HCT116 (cell line): ENCODE measurements at regions not wholly inside any gene's neighbourhood (a gene's known extent, or its start where the extent isn't known, plus 50 kb on each side); places are given as distances from the start of the nearest gene placed in this dataset.

Source experiments
- ATAC-seq: fragments of 200-7000 bp; cut with Tn5 transposase; 2 replicates; pipeline ENCODE4 v1.9.1; 2020; ENCODE audit warnings: mild to moderate bottlenecking, moderate library complexity
- BruUV-seq: library from RNA; stranded (reverse); fragments of 400-500 nt; replicated peaks from 2 replicates; lab custom pipeline; 2021; lab: Mats Ljungman, UMichigan
- CTCF ChIA-PET: fragments of 300-600 bp; sonication (Branson Sonifier 250); formaldehyde crosslinking; loops from one replicate; lab custom pipeline; 2021; ENCODE audit warnings: antibody characterized with exemption; lab: Charles Lee
- POLR2A ChIA-PET: fragments of 300-600, 350-600 bp; sonication (Branson Sonifier 250); formaldehyde crosslinking; loops from one replicate; lab custom pipeline; 2021; ENCODE audit warnings: antibody characterized with exemption; lab: Charles Lee
- RAD21 ChIA-PET, 2 experiments: fragments of 300-600 bp; sonication (Branson Sonifier 250); formaldehyde crosslinking; loops; one replicate each; lab custom pipeline; 2023; ENCODE audit warnings: low total read pairs in 2 of 2; ENCODE audit not compliant: uncharacterized antibody in 2 of 2, unreplicated experiment in 2 of 2, low non-redundant PET in 1 of 2; lab: Charles Lee
- DNase-seq: peaks from one replicate; pipeline ENCODE4 v3.0.0-alpha.2; 2010; ENCODE audit warnings: low read depth, low spot score
- H2AFZ ChIP-seq: fragments of 200-600 bp; shearing (Covaris generic), sonication (generic); 2 replicates; pipeline ENCODE4 v1.6.1; 2017; ENCODE audit warnings: low read depth, mixed run types, mixed read lengths, antibody characterized with exemption, low read length; ENCODE audit not compliant: poor library complexity, severe bottlenecking
- H3K27ac ChIP-seq: 2 replicates; pipeline ENCODE4 v1.5.1; 2012; ENCODE audit warnings: low read depth, low read length
- H3K27me3 ChIP-seq: fragments of 200-600 bp; sonication (generic); 2 replicates; pipeline ENCODE4 v1.6.1; 2016; ENCODE audit warnings: mixed run types, low read length, mixed read lengths; ENCODE audit not compliant: insufficient read depth
- H3K36me3 ChIP-seq, 2 experiments: fragments of 200-500 bp in 1 of 2; fragments of 200-600 bp in 1 of 2; sonication (Bioruptor generic) in 1 of 2; sonication (generic) in 1 of 2; 2 replicates each; pipeline versions ENCODE4 v1.5.1 to v1.6.1; 2014 to 2016; ENCODE audit warnings: low read length in 2 of 2, inconsistent platforms in 1 of 2, mixed read lengths in 1 of 2, mixed run types in 1 of 2; ENCODE audit not compliant: insufficient read depth in 2 of 2, control insufficient read depth in 1 of 2
- H3K4me1 ChIP-seq, 2 experiments: fragments of 200-600 bp in 1 of 2; sonication (generic) in 1 of 2; 2 replicates each; pipeline versions ENCODE4 v1.5.1 to v1.6.1; 2012 to 2017; ENCODE audit warnings: low read length in 2 of 2, inconsistent platforms in 1 of 2, mild to moderate bottlenecking in 1 of 2, mixed read lengths in 1 of 2, mixed run types in 1 of 2, moderate library complexity in 1 of 2; ENCODE audit not compliant: insufficient read depth in 2 of 2, control insufficient read depth in 1 of 2
- H3K4me2 ChIP-seq: fragments of 200-600 bp; sonication (generic); 2 replicates; pipeline ENCODE4 v1.6.1; 2017; ENCODE audit warnings: mixed run types, low read length, mixed read lengths
- H3K4me3 ChIP-seq, 2 experiments: fragments of 200-600 bp in 1 of 2; sonication (generic) in 1 of 2; replicated peaks in 1 of 2; 2 replicates each; pipeline ENCODE4 v1.5.1; 2011 to 2016; ENCODE audit warnings: low read length in 2 of 2, control low read depth in 1 of 2, low read depth in 1 of 2, mild to moderate bottlenecking in 1 of 2, mixed read lengths in 1 of 2, mixed run types in 1 of 2
- H3K79me2 ChIP-seq: fragments of 200-600 bp; sonication (generic); 2 replicates; pipeline ENCODE4 v1.6.1; 2017; ENCODE audit warnings: mild to moderate bottlenecking, mixed run types, low read length, moderate library complexity, mixed read lengths; ENCODE audit not compliant: insufficient read depth
- H3K9ac ChIP-seq: fragments of 200-600 bp; sonication (generic); 2 replicates; pipeline ENCODE4 v1.6.1; 2016; ENCODE audit warnings: low read length, mixed read lengths
- H3K9me2 ChIP-seq: fragments of 200-600 bp; sonication (generic), shearing (Covaris generic); 2 replicates; pipeline ENCODE4 v1.6.1; 2017; ENCODE audit warnings: mixed run types, mild to moderate bottlenecking, moderate library complexity; ENCODE audit not compliant: insufficient read depth
- H3K9me3 ChIP-seq, 2 experiments: fragments of 200-500 bp in 1 of 2; fragments of 200-600 bp in 1 of 2; sonication (Bioruptor generic) in 1 of 2; sonication (generic) in 1 of 2; 2 replicates each; pipeline ENCODE4 v1.6.1; 2014 to 2017; ENCODE audit warnings: low read length in 2 of 2, mixed read lengths in 2 of 2, inconsistent platforms in 1 of 2, low read depth in 1 of 2, mild to moderate bottlenecking in 1 of 2, mixed run types in 1 of 2, moderate library complexity in 1 of 2; ENCODE audit not compliant: control insufficient read depth in 1 of 2, insufficient read depth in 1 of 2
- H4K20me1 ChIP-seq: fragments of 200-600 bp; sonication (generic), shearing (Covaris generic); 2 replicates; pipeline ENCODE4 v1.6.1; 2017; ENCODE audit warnings: mixed run types, mild to moderate bottlenecking, moderate library complexity; ENCODE audit not compliant: insufficient read depth
- CBX3 ChIP-seq: IDR thresholded peaks from 2 replicates; pipeline ENCODE4 v1.6.1; 2012; ENCODE audit warnings: low read depth
- CEBPB ChIP-seq: IDR thresholded peaks from 2 replicates; pipeline ENCODE4 v1.6.1; 2012; ENCODE audit warnings: low read depth
- EZH2 ChIP-seq: fragments of 200-600 bp; sonication (generic); IDR thresholded peaks from 2 replicates; pipeline ENCODE4 v1.6.1; 2017; ENCODE audit warnings: antibody characterized with exemption, mixed run types
- FOSL1 ChIP-seq: IDR thresholded peaks from 2 replicates; pipeline ENCODE4 v1.6.1; 2012; ENCODE audit warnings: low read depth
- POLR2A ChIP-seq: IDR thresholded peaks from 2 replicates; pipeline ENCODE4 v1.7.0; 2011; ENCODE audit warnings: borderline replicate concordance; ENCODE audit not compliant: insufficient read depth, insufficient read length; ENCODE audit errors: extremely low read depth
- POLR2AphosphoS5 ChIP-seq: IDR thresholded peaks from 2 replicates; pipeline ENCODE4 v1.6.1; 2011; ENCODE audit warnings: mild to moderate bottlenecking, low read depth, low read length, moderate library complexity
- RAD21 ChIP-seq: IDR thresholded peaks from 2 replicates; pipeline ENCODE4 v1.6.1; 2012; ENCODE audit warnings: low read depth, mild to moderate bottlenecking
- SIN3A ChIP-seq: IDR thresholded peaks from 2 replicates; pipeline ENCODE4 v1.6.1; 2012; ENCODE audit warnings: low read depth
- SRF ChIP-seq: IDR thresholded peaks from 2 replicates; pipeline ENCODE4 v1.6.1; 2012; ENCODE audit warnings: low read depth
- YY1 ChIP-seq: IDR thresholded peaks from 2 replicates; pipeline ENCODE4 v1.6.1; 2011; ENCODE audit warnings: low read length, low read depth, moderate library complexity, mild to moderate bottlenecking; ENCODE audit not compliant: insufficient replicate concordance; ENCODE audit errors: extremely low read depth
- ZFX ChIP-seq: fragments of 450-650 bp; IDR thresholded peaks from 2 replicates; pipeline ENCODE4 v1.6.1; 2017
- ZNF274 ChIP-seq: fragments of 200-500 bp; sonication (Bioruptor generic); IDR thresholded peaks from 2 replicates; pipeline ENCODE4 v1.6.1; 2014; ENCODE audit warnings: mild to moderate bottlenecking, low read depth, low read length, inconsistent platforms
- intact Hi-C: fragments of 100-400 bp; cut with micrococcal nuclease; formaldehyde crosslinking; loops from 2 replicates; pipeline ENCODE4 v1.10.0; 2022
- TF ChIP-seq, protein P1 (sequence below): IDR thresholded peaks from 2 replicates; pipeline ENCODE4 v1.6.1; 2012
- TF ChIP-seq, protein P2 (sequence below): IDR thresholded peaks from 2 replicates; pipeline ENCODE4 v1.6.1; 2012; ENCODE audit warnings: low read depth
- TF ChIP-seq, protein P3 (sequence below), 3 experiments: fragments of 200-600 bp in 1 of 3; sonication (generic) in 1 of 3; IDR thresholded peaks in 2 of 3; conservative IDR thresholded peaks in 1 of 3; 2 replicates each; pipeline ENCODE4 v1.5.1; 2012 to 2017; ENCODE audit warnings: low read depth in 2 of 3, low read length in 2 of 3, antibody characterized with exemption in 1 of 3, borderline replicate concordance in 1 of 3, control low read depth in 1 of 3, mild to moderate bottlenecking in 1 of 3, mixed read lengths in 1 of 3, mixed run types in 1 of 3, moderate library complexity in 1 of 3; ENCODE audit not compliant: insufficient read depth in 1 of 3

DNA sequence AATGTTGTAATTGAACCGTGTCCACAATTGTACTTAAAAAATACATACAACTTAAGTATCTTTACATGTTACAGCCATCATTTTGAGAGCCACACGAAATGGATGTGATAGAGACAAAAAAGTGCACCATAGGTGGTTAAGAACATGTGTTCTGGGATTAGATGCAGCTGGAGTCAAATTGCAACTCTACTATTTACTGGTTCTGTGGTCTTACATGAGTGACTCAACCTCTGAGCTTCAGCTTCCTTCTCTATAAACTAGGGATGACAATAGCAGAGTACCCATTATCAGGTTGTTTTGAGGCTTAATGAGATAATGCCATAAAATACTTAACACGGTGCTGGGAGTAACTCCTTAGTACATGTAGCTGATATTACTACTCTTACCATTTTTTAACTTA is 130.4 kb downstream of the IDS start:
- ATAC-seq, result no peak
- RAD21 ChIA-PET, result no interaction called here
- Histone ChIP-seq H3K4me1 (no peaks in the 10 kb centered on the region), H3K79me2 (no peaks in the 10 kb centered on the region), H3K27me3 (no peaks in the 10 kb centered on the region), H3K4me2 (no peak overlapping the region), H3K9ac (no peak overlapping the region), H3K4me3 (no peak overlapping the region)
- no peak for TF ChIP-seq POLR2AphosphoS5
- TF ChIP-seq SRF, result no peak
- TF ChIP-seq EZH2, result no peak
- no peak for TF ChIP-seq CEBPB
- TF ChIP-seq, protein P1, sequence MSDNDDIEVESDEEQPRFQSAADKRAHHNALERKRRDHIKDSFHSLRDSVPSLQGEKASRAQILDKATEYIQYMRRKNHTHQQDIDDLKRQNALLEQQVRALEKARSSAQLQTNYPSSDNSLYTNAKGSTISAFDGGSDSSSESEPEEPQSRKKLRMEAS, result no peak
- no peak for TF ChIP-seq ZFX
- TF ChIP-seq CBX3, result no peak
- TF ChIP-seq, protein P2, sequence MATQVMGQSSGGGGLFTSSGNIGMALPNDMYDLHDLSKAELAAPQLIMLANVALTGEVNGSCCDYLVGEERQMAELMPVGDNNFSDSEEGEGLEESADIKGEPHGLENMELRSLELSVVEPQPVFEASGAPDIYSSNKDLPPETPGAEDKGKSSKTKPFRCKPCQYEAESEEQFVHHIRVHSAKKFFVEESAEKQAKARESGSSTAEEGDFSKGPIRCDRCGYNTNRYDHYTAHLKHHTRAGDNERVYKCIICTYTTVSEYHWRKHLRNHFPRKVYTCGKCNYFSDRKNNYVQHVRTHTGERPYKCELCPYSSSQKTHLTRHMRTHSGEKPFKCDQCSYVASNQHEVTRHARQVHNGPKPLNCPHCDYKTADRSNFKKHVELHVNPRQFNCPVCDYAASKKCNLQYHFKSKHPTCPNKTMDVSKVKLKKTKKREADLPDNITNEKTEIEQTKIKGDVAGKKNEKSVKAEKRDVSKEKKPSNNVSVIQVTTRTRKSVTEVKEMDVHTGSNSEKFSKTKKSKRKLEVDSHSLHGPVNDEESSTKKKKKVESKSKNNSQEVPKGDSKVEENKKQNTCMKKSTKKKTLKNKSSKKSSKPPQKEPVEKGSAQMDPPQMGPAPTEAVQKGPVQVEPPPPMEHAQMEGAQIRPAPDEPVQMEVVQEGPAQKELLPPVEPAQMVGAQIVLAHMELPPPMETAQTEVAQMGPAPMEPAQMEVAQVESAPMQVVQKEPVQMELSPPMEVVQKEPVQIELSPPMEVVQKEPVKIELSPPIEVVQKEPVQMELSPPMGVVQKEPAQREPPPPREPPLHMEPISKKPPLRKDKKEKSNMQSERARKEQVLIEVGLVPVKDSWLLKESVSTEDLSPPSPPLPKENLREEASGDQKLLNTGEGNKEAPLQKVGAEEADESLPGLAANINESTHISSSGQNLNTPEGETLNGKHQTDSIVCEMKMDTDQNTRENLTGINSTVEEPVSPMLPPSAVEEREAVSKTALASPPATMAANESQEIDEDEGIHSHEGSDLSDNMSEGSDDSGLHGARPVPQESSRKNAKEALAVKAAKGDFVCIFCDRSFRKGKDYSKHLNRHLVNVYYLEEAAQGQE, result no peak
- no peak for TF ChIP-seq RAD21
- TF ChIP-seq ZNF274, result no peak
- no peak for TF ChIP-seq SIN3A
- TF ChIP-seq FOSL1, result no peak
- no peak for TF ChIP-seq YY1
- TF ChIP-seq POLR2A, result no peak
- TF ChIP-seq, protein P3, sequence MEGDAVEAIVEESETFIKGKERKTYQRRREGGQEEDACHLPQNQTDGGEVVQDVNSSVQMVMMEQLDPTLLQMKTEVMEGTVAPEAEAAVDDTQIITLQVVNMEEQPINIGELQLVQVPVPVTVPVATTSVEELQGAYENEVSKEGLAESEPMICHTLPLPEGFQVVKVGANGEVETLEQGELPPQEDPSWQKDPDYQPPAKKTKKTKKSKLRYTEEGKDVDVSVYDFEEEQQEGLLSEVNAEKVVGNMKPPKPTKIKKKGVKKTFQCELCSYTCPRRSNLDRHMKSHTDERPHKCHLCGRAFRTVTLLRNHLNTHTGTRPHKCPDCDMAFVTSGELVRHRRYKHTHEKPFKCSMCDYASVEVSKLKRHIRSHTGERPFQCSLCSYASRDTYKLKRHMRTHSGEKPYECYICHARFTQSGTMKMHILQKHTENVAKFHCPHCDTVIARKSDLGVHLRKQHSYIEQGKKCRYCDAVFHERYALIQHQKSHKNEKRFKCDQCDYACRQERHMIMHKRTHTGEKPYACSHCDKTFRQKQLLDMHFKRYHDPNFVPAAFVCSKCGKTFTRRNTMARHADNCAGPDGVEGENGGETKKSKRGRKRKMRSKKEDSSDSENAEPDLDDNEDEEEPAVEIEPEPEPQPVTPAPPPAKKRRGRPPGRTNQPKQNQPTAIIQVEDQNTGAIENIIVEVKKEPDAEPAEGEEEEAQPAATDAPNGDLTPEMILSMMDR (IDR thresholded peaks at IDR 0.05 in 2 of 3, conservative IDR thresholded peaks at IDR 0.05 in 1 of 3; ENCODE audit: borderline replicate concordance in 1 of 3, insufficient read depth in 1 of 3, low read depth in 2 of 3, low read length in 2 of 3), result no peak
- TF ChIP-seq, all 23 proteins: peak for 0
- no peaks in the 10 kb centered on the region for H3K9me3 ChIP-seq
- POLR2A ChIA-PET, result no interaction called here
- H3K9me2 ChIP-seq, result no peaks in the 10 kb centered on the region
- intact Hi-C loops, result no loop called here
- no peak overlapping the region for H2AFZ ChIP-seq
- no peaks in the 10 kb centered on the region for H3K36me3 ChIP-seq
- no peaks in the 10 kb centered on the region for H4K20me1 ChIP-seq
- no peak for DNase-seq
- BruUV-seq, result no TSS peak
- CTCF ChIA-PET, result no interaction called here
- no peak overlapping the region for H3K27ac ChIP-seq
